ENCODE measurements at regions not wholly inside any gene's neighbourhood (a gene's known extent, or its start where the extent isn't known, plus 50 kb on each side); places are given as distances from the start of the nearest gene placed in this dataset.

DNA sequence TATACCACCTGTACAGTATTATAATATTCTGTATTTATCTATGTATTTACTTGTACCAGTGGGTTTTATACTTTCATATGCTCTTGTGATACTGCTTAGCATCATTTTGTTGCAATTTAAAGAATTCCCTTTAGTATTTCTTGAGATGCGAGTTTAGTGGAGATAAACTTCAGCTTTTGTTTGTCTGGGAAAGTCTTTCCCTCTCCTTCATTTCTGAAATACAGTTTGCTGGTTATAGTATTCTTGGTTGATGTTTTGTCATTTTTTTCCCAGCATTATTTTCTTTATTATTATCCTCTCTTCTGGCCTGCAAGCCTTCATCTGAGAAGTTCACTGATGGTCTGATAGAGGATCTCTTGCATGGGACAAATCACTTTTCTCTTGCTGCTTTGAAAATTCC lies 136.6 kb upstream of the MCHR2 start:
- no peak for DNase-seq

DNA sequence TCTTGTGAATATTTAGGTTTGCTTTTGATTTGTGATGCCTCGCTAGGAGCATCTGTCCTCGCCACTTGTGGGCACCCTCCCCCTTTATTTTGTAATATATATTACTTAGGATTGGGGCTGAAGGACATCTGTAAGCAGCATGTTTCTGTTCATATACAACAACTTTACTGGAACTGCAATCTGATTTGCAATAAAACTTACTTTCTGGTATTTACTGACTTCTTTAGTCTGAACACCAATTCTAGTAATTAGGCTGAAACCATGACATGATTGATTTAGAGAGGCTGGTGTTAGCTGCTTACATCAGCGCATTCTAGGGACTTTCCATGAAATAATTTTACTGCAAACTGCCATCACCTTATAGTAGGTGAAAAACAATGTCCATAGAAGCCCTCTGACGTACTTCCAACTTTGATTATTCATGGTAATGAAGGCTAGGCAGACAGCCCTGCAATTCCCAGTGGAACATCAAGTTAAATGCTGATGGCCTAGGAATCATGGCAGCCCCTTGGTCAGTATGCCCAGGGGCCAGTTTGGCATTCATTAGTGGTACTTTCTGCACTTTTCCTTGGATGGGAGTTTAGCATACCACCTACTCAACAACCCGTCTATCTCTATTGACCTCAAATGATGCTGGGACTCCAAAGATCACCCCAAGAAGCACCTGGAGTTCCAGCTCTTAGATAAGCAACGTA lies 132.9 kb upstream of the MCHR2 start:
- DNase-seq = no peak

DNA sequence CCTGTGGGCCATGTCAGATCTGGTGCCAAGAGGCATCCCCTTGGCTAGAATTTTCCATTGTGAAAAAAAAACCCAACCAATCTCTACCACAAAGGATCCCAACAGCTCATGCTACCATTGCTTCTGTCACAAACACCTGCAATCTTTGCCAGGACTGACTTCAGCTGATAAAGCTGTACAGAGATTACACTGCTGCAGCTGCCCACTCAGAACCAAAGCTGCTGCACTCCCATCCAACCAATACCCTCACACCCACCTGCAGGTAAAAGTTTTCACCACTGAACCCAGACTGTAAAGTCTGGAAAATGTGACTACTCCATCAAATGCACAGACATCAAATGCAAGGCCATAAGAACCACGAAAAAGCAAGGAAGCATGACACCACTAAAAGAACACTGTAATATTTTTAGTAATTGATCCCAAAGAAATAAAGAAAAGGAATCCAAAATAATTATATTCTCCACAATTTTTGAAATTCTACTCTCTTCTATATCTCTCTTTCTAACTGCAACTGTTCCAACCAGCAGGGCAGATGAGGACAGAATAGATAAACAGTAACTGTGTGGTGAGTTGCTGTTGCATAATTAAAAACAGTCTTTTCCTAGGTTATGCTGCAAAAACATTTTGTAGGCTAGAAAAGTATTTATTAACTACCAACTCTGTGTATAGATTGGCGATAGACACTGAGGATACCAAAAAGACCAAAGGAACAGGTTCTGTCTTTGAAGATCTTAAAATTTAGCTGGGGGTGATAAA lies 128.0 kb upstream of the MCHR2 start:
- no peak for DNase-seq

DNA sequence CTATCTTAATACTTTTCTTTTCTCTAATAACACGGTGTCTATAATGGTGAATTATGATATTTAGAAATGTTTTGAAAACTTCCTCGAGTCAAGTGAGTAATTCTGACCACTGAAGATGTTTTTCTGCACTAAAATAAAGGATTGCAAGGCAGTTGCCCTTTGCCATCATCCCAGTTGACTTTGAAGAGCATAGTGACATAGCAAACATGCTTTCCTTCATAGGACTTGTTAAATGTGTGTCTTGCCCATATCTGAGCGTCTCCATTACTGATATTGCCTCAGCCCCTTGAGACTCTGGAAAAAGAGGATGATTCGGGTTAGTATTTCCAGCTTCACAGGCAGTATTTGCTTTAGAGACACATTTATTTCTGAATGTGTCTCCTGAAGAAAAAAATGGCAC lies 125.2 kb upstream of the MCHR2 start:
- DNase-seq = no peak

DNA sequence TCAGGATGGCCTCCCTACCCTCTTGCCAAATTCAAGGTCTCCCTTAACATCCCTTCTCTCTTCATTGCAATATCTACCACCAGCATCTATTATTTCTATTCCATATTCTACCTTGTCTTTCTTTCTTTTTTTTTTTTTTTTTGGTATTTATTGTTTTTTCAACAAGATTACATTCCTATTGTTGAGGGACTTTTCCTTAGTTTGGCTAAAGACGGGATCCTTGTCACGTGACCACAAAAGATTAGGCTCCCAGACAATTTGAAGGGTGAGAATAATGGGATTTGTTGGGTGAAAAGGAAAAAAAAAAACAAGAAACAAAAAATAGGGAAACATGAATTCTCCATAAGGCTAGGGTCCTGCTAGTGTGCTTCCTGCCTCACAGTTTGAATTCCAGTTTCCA lies 124.3 kb upstream of the MCHR2 start:
- DNase-seq = no peak

DNA sequence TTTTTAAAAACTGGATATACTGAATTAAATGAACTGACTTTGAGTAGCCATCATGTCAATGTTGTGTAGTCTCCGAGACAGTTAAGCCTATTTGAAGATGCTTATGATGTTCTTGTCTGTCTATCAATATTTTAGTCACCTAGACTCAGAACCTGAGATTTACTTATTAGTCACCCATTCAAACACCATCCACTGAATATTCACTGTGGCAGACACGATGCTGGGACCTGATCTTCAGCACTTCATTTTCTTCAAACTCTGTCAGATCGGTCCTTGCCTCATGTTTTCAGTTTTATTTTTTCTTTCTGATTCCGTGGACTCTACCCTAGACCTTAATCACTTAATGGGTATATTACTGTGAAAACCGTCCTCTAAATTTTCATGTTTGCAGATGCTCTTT lies 123.7 kb upstream of the MCHR2 start:
- DNase-seq = no peak

DNA sequence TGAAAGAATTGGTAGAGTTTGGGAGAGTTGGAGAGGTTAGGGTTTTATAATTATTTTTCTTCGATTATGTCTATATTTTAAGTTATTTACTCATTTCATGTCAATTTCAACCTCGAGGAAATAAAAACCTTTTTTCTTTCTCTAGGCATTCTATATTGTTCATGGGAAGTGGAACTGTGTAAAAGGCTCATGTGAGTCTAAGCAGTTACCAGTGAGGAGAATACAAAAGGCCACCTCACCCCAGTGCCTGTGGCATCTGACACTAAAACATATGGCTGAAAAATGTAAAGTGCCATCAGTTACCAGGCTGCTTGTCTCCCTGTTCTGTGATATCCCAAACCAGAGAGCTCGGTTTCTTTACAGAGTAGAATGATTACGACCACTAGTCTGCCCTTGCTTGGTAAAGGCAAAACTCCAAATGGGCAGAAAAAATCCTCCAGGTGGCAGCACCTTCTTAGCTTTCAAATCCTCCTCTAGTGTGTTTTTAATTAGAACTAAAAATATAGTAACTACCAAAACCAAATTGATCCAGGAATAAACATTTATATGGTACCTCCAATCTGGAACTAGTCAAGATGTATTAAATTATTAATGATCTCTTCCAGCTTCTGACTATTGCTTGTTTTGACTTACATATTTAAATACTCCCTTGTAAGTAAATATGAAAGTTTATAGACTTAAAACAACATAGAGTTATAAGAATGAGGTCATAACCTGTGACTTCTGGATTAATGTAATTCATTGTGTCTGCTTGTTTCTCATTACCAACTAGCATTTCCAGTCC lies 122.6 kb upstream of the MCHR2 start:
- no peak for DNase-seq

DNA sequence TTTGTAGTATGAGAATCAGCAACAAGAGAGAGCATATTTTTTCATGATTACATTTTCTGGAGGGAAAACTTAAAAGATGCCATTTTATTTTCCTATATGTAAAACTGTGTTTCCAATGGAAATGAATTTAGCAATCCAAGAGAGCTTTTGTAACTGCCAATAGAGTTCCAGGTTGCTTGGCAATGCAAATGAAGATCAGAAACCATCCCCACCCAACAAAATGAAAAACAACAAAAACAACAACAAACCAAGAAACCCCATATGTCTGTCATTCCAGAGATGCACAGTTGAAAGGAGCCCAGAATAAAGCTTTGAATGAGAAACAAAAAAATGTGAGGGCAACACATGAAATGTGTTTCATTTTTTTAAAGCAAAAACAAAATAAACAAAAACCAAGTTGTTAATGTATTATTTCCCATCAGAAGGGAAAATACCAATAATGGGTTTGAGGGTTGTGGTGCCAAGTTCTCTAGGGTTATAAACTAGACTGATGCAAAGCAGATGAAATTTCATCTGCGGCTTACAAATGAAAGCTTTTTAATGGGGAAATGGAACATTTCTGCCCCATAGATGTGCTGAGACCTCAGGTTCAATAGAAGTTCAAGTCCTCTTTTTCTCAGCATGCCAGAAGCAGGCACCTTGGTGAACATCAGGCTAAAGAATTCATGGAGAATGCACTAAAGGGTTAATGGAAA lies 121.5 kb upstream of the MCHR2 start:
- DNase-seq = no peak

DNA sequence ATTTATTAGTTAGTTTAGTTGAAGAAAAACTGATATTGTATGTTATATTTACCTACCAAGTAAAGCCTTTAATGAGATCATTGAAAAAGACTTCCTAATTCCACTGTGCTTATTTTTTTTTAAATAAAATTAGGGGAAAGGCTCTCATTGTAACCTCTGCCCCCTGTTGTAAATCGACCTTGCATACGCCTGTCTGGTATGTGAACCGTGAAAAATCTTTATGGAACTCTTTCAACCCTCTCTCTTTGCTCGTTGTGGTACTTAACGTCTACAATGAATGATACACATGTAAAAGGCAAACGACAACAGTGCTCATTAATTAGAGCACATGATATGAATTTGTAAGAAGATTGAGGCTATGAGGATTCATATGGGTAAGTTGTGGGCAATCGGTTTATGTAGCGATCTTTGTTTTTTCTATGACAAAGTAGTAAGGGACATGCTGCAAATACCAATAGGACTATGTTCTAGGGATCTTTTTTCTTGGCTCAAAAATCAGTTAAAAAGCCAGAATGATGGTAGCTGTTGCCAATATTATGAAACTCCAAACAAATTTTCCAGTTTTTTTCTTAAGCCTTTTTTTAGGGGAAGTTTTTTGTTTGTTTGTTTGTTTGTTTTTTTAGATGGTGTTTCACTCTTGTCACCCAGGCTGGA lies 119.0 kb upstream of the MCHR2 start:
- DNase-seq = no peak

DNA sequence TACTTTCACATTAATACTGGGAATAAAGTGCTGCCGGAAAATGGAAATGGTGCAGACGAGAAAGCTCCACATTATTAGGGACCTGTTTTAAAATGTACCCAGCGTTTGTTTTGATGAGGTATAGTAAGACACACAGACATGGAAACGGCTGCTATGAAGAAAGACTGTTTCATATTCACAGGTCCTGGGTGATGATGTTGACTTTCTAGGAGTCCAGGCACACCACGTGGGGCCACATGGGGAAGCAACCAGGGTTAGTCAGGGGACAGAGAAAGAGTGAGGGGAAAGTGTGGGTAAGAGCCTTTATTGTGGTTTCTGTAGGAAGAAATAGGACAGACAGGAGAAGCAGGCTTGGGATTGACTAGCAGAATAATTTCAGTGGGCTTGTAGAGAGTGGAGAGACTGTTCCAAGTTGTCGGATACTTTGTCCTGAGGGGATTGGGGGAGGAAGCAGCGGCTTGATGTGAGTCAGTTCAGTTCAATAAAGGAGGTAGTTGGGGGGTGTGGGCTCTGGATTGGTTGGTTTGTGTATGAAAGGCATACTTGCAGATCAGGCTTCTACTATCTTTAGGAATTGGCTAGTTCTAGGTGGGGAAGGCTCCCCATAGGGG lies 112.0 kb upstream of the MCHR2 start:
- no peak for DNase-seq

DNA sequence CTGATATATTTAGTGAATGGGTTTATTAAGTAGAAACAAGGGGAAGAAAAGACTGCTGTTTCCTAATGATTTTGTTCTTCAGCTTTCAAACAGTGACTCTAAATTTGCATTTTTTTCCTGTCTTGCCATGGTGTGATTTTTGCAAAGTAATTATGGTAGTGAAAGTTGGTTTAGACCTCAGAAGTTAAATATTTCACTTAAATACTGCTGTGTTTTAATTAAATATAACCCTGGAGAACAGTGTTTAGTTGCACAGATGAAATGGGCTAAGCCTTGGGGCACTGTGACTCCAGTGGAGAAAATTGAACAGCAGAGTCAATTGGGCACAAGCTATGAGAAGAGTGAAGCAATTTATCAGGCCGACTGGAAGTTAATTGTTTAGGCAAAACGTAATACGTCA lies 111.1 kb upstream of the MCHR2 start:
- DNase-seq = no peak

DNA sequence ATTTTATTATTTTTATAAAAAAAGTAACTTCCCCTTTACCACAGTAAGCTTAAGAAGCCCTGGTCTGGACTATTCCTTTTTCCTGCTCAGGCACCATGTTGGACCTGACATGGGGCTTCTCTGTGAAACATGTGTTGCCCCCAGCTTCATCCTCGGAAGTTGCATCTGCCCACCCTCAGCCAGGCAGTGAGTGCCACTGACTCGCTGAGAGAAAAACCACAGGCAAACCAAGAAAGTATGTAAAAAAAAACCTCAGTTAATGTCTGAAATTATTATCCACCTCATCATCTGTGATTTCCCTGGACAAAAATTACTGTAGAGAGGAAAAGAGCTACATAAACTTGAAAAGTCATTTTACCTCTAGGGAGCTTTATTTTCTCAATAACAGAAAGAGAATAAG lies 109.9 kb upstream of the MCHR2 start:
- no peak for DNase-seq

DNA sequence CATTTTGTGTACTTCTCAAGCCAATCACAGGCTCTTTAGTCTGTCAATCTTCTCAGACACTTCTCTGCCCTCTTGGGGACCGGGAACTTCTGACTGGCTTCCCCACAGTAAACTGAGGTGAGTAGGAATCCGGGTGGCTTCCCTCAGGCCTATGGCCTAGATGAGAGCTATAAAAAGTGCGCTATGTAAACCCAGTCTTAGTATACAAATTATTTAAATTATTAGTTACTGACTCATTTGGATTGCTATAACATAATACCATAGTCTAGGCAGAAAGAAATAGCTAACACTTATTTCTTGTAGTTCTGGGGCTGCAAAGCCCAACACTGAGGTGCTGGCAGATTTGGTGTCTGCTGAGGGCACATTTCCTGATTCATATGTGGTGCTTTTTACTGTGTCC lies 109.2 kb upstream of the MCHR2 start:
- no peak for DNase-seq

DNA sequence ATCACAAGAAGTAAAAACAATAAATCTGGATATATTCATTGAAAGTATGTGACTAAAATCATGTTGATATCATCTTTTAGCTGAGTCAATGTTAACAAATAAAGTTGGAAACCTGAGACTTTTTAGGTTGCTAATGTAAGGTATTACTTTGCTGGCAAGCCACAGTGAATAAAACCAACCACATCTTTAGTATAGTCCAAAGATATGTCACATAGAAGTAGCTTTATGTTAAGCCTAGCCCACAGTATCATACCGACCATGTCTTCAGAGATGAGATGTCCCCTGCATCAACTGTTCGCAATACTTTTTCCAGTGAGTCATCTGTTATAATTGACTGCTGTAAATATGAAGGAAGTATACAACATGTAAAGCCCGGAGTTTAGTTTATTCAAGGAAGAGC lies 107.6 kb upstream of the MCHR2 start:
- DNase-seq = no peak

DNA sequence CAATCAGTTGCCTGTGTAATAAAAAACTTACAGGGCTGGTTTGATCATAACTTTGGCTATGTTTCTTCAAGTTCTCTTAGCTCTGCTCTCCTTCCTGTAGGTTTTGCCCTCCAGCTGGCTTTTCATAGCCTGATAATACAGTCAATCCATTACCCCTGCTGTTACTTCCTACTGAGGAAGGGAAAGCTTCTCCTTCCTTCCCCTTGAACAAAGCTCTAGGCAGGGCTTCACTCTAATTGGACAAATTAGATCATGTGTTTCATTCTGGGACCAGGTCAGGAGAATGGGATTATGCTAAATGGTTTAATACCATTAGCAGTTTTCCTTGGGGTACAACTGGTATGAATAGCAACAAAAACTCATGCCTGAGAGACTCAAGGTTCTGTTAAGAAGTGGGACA lies 106.8 kb upstream of the MCHR2 start:
- no peak for DNase-seq

DNA sequence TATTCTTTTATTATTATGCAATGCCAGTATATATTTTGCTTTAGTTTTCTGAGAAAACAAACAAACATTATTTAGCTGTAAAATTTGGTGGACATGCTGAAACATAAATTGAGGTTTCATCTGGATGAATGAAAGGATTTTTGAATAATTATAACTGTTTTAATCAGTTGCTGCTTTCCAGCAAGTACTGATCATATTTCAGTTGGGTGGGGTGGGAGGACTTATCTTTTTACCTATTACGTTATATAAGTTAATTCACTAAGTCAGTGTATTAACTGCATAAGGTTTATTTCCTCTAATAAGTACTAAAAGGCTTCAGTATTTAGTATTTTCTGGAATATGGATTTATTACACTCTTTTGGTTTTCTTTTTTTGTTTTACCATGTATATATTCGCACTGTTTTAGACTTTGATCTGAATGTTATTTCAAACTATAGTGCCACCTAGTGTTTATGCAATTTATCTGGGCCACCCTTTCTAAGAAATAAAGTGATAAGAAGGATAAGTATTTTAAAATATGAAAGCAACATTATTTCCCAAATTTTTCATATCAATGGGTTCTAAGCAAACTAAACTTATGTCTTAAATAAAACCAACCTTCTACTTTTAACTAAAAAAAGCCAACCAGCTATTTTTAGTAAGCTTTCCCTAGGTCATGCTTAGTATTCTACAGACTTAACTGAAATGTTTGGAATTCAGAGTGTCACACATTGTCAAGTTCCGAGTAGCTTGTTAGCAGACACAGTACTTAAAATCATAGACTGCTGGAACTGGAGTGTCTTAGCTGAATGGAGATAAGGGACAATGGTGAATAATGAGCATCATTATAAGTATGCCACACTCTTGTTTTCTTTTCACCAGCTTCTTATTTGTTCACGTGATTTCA lies 105.4 kb upstream of the MCHR2 start:
- DNase-seq = no peak

DNA sequence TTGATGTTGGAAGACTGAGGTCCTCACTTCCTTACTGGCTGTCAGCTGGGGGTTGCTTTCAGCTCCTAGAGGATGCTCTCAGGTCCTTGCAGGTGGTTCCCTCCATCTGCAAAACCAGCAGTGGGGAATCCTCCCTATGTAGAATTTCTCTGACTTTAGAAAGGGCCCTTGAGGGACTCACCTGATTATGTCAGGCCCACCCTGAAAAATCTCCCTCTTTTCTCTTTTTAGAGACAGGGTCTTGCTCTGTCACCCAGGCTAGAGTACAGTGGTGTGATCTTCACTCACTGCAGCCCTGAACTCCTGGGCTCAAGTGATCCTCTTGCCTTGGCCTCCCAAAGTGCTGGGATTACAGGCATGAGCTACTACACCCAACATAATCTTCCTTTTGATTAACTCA lies 102.9 kb upstream of the MCHR2 start:
- DNase-seq = no peak

DNA sequence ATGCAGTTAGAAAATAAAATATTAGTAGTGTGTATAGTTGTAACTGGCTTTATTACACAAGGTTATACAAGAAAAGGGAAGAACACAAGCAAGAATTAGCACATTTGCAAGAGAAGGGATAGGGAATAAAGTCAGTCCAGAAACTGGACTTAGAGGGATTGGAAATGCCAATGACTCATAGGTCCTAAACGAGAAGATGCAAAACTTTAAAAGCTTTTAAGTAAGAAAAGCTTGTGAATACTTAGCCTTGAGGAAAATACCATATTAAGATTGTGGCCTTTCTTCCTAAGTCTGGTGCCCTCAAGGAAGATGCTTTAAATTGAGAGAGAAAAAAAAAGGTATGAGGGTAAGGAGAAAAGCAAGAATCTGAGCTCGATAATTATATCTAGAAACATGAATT lies 102.3 kb upstream of the MCHR2 start:
- no peak for DNase-seq

DNA sequence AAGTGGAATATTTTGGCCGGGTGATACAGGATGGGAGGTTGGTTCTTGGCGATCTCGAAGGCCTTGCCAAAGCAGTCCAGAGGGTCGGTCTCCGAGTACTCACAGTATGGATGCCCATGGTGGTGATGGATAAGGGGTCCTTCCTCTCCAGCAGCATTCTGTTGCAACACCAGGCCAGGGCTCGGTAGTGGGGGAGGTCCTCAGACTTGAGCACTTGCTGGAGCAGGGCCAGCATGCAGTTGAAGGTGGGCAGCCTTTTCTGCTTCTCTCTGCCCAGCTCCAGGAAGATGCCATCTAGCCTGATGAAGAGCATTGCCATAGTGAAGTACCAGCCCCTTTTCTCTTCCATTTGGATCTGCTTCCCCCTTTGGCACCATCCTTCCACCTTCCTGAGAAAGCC lies 99.4 kb upstream of the MCHR2 start:
- no peak for DNase-seq

DNA sequence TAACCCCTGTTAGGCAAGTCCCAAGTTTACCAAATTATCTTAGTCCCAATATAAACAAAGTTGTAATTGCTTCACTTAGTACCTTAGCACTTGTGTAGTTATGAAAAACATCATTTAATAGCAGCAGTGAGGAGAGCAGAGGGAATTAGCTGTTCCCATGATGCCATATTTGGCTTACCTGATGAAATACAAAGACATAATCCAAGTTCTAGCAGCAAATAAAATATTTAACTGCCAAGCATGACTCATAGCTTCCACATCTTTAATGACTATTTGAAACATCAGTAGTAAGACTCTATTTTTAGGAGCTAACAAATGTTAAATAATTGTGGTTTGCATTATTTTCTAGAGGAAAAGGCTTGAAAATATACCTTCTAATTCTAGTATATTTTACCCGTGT lies 94.0 kb upstream of the MCHR2 start:
- no peak for DNase-seq

DNA sequence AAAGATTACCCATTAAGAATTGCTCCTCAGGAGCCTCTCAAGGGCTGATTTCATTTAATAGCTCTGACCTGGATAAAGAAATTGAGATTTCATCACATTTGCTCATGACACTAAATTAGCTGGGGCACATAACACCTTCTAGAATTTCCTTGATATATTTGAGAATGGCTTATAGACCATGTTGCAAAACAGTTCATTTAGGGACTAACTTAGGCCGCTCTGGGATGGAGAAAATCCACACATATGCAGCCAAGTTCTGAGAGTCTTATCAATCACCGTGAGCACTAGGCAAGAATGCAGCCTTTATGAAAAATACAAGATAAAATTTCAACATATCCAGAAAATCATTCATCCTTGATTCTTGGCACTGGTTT lies 91.0 kb upstream of the MCHR2 start:
- DNase-seq = no peak

Data from activated CD8-positive, alpha-beta memory T cell treated with anti-CD3 and anti-CD28 coated beads for 24 hours (primary cell).